ENCODE measurements at regions not wholly inside any gene's neighbourhood (a gene's known extent, or its start where the extent isn't known, plus 50 kb on each side); places are given as distances from the start of the nearest gene placed in this dataset.
"Not testable (repeated sequence)": the region's sequence is repeated elsewhere in the genome, so short reads cannot be mapped to it uniquely, and the experiment has no call there.

DNA sequence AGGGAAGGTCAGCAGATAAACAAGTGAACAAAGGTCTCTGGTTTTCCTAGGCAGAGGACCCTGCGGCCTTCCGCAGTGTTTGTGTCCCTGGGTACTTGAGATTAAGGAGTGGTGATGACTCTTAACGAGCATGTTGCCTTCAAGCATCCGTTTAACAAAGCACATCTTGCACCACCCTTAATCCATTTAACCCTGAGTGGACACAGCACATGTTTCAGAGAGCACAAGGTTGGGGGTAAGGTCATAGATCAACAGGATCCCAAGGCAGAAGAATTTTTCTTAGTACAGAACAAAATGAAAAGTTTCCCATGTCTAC is 966.4 kb upstream of the DEFB115 start:
- TF ChIP-seq, protein P1, sequence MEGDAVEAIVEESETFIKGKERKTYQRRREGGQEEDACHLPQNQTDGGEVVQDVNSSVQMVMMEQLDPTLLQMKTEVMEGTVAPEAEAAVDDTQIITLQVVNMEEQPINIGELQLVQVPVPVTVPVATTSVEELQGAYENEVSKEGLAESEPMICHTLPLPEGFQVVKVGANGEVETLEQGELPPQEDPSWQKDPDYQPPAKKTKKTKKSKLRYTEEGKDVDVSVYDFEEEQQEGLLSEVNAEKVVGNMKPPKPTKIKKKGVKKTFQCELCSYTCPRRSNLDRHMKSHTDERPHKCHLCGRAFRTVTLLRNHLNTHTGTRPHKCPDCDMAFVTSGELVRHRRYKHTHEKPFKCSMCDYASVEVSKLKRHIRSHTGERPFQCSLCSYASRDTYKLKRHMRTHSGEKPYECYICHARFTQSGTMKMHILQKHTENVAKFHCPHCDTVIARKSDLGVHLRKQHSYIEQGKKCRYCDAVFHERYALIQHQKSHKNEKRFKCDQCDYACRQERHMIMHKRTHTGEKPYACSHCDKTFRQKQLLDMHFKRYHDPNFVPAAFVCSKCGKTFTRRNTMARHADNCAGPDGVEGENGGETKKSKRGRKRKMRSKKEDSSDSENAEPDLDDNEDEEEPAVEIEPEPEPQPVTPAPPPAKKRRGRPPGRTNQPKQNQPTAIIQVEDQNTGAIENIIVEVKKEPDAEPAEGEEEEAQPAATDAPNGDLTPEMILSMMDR (IDR thresholded peaks at IDR 0.05 in 8 of 11, conservative IDR thresholded peaks at IDR 0.05 in 3 of 11) = not testable (repeated sequence)
- not testable (repeated sequence) for TF ChIP-seq POLR2A (IDR thresholded peaks at IDR 0.05)

Data from spleen (tissue), 7 donors.